ENCODE measurements at regions not wholly inside any gene's neighbourhood (a gene's known extent, or its start where the extent isn't known, plus 50 kb on each side); places are given as distances from the start of the nearest gene placed in this dataset.

DNA sequence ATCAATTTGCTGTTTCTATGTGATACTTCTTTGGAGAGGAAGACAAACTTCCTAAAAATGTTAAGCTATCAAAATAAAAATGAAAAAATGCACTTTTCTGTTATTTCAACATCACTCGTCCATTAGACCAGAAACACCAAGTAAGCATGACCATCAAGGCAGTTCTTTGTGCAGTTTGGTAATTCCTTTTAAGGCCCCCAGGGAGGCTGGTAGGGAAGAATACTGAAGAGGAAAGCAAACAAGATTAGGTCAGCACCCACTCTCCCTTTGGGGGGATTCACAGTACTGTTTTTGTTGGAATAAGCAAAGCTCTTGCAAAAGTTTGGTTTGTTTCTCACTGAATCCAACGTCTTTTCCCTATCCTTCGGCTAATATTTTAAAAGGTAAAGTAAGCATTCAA is 206.8 kb upstream of the SLC35B3 start:
- Histone ChIP-seq H3K27me3 (ENCODE audit: control insufficient read depth in 1 of 2, insufficient read depth in 2 of 2, low read length in 2 of 2) (no peaks in the 10 kb centered on the region), H3K4me3 (replicated peaks in 1 of 3; ENCODE audit: insufficient read depth in 1 of 3, low read depth in 2 of 3, low read length in 3 of 3) (no peak overlapping the region), H3K27ac (ENCODE audit: extremely low read length, insufficient read depth, low read length) (no peak overlapping the region), H3K9ac (ENCODE audit: insufficient read depth, low read depth, low read length) (no peak overlapping the region), H3K79me2 (ENCODE audit: insufficient read depth, low read length) (no peaks in the 10 kb centered on the region), H3K4me2 (ENCODE audit: low read depth, low read length) (no peak overlapping the region), H3K36me3 (replicated peaks in 1 of 2; ENCODE audit: control insufficient read depth in 1 of 2, insufficient read depth in 2 of 2, low read length in 2 of 2) (no peaks in the 10 kb centered on the region), H2AFZ (ENCODE audit: low read length) (no peak overlapping the region), H3K4me1 (ENCODE audit: insufficient read depth, low read length) (peaks cover 22% of the 10 kb centered on the region; the same call in 1 of the 2 replicates), H3K9me3 (ENCODE audit: low read length) (peaks cover 74% of the 10 kb centered on the region), H4K20me1 (ENCODE audit: insufficient read depth, low read length) (no peaks in the 10 kb centered on the region)
- no peak for FAIRE-seq
- no peak for ATAC-seq
- intact Hi-C loops (cut with micrococcal nuclease; ENCODE audit: unreplicated experiment) (no loop called here), in situ Hi-C loops (cut with HindIII; ENCODE audit: extremely low pct_ligation_motif_present, low pct_unique_long_range_greater_than_20kb) (no loop called here)
- CTCF ChIA-PET (ENCODE audit: low intra/inter-chr PET ratio, low total read pairs): no interaction called here
- no peak for DNase-seq (ENCODE audit: low spot score)
- BruUV-seq (replicated peaks): no TSS peak
- WGBS (ENCODE audit: low lambda C conversion rate): 18% methylated on average over 3 of the region's 3 CpGs
- TF ChIP-seq MED13 (CRISPR knock-in tag; IDR thresholded peaks at IDR 0.05): no peak
- TF ChIP-seq SRF (IDR thresholded peaks at IDR 0.05; ENCODE audit: low read depth, low read length): 0 out of 2 replicates have a peak, but pooled peaks have one; percentile 12
- peak in 1 of 2 experiments; percentile 18; a peak in 1 of 4 replicates for TF ChIP-seq EP300 (IDR thresholded peaks at IDR 0.05; ENCODE audit: low read depth in 2 of 2, low read length in 2 of 2)
- no peak for TF ChIP-seq EP300 (CRISPR knock-in tag; IDR thresholded peaks at IDR 0.05; ENCODE audit: borderline replicate concordance)
- POLR2A ChIA-PET: no interaction called here

DNA sequence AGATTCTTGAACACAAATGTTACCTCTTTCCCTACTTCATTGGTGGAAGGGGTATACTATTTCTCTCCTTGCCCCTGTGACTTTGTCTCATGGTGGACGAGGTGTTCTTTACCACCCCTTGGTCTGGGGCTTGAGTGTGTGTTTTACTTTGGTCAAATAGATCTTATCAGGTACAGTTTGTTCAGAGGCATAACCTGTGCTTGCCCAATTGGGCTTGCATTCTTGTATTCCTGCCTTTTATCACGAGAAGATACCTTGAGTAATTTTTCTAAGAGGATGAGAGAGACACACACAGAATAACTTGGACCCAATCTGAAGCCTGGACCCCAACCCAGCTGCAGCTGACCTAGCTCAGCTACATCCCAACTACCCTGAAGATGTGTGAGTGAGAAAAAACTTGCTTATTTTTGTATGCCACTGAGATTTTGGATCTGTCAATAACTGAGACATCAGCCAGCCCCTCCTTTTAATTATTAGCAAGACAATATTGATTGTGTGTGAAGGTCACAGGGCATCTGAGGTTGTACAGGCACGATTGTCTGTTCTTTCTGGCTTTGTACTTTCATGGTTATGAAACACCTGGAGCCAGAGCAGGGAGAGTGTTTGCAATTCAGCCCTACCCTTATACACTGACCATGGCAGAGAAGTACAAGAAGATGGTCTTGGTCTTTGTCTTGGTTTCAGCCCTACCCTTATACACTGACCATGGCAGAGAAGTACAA is 204.7 kb upstream of the SLC35B3 start:
- H3K4me1 ChIP-seq (ENCODE audit: insufficient read depth, low read length): peaks cover 22% of the 10 kb centered on the region; the same call in 1 of the 2 replicates
- FAIRE-seq (no peak), ATAC-seq (peak; percentile 95), DNase-seq (ENCODE audit: low spot score) (peak; percentile 13)
- H3K27me3 ChIP-seq (ENCODE audit: control insufficient read depth in 1 of 2, insufficient read depth in 2 of 2, low read length in 2 of 2): no peaks in the 10 kb centered on the region
- H3K4me2 ChIP-seq (ENCODE audit: low read depth, low read length): no peak overlapping the region
- no peaks in the 10 kb centered on the region for H3K36me3 ChIP-seq (replicated peaks in 1 of 2; ENCODE audit: control insufficient read depth in 1 of 2, insufficient read depth in 2 of 2, low read length in 2 of 2)
- no TSS peak for BruUV-seq (replicated peaks)
- WGBS (ENCODE audit: low lambda C conversion rate): 3% methylated on average over 3 of the region's 3 CpGs
- no peak overlapping the region for H3K27ac ChIP-seq (ENCODE audit: extremely low read length, insufficient read depth, low read length)
- in situ Hi-C loops (cut with HindIII; ENCODE audit: extremely low pct_ligation_motif_present, low pct_unique_long_range_greater_than_20kb) (no loop called here), intact Hi-C loops (cut with micrococcal nuclease; ENCODE audit: unreplicated experiment) (loop anchor here (1.0 kb wide), 1 partner anchor 12 kb away; a partner anchor contains a TSS)
- H4K20me1 ChIP-seq (ENCODE audit: insufficient read depth, low read length): no peaks in the 10 kb centered on the region
- no peaks in the 10 kb centered on the region for H3K79me2 ChIP-seq (ENCODE audit: insufficient read depth, low read length)
- peaks cover 81% of the 10 kb centered on the region for H3K9me3 ChIP-seq (ENCODE audit: low read length)
- ChIA-PET CTCF (ENCODE audit: low intra/inter-chr PET ratio, low total read pairs) (no interaction called here), POLR2A (no interaction called here)
- H3K4me3 ChIP-seq (replicated peaks in 1 of 3; ENCODE audit: insufficient read depth in 1 of 3, low read depth in 2 of 3, low read length in 3 of 3): no peak overlapping the region
- H3K9ac ChIP-seq (ENCODE audit: insufficient read depth, low read depth, low read length): no peak overlapping the region
- no peak overlapping the region for H2AFZ ChIP-seq (ENCODE audit: low read length)
- TF ChIP-seq, protein P1, sequence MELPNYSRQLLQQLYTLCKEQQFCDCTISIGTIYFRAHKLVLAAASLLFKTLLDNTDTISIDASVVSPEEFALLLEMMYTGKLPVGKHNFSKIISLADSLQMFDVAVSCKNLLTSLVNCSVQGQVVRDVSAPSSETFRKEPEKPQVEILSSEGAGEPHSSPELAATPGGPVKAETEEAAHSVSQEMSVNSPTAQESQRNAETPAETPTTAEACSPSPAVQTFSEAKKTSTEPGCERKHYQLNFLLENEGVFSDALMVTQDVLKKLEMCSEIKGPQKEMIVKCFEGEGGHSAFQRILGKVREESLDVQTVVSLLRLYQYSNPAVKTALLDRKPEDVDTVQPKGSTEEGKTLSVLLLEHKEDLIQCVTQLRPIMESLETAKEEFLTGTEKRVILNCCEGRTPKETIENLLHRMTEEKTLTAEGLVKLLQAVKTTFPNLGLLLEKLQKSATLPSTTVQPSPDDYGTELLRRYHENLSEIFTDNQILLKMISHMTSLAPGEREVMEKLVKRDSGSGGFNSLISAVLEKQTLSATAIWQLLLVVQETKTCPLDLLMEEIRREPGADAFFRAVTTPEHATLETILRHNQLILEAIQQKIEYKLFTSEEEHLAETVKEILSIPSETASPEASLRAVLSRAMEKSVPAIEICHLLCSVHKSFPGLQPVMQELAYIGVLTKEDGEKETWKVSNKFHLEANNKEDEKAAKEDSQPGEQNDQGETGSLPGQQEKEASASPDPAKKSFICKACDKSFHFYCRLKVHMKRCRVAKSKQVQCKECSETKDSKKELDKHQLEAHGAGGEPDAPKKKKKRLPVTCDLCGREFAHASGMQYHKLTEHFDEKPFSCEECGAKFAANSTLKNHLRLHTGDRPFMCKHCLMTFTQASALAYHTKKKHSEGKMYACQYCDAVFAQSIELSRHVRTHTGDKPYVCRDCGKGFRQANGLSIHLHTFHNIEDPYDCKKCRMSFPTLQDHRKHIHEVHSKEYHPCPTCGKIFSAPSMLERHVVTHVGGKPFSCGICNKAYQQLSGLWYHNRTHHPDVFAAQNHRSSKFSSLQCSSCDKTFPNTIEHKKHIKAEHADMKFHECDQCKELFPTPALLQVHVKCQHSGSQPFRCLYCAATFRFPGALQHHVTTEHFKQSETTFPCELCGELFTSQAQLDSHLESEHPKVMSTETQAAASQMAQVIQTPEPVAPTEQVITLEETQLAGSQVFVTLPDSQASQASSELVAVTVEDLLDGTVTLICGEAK (IDR thresholded peaks at IDR 0.05): no peak
- TF ChIP-seq, protein P1 (CRISPR knock-in tag; IDR thresholded peaks at IDR 0.05): no peak
- no peak for TF ChIP-seq DNMT3B (CRISPR knock-in tag; conservative IDR thresholded peaks at IDR 0.05)
- peak; percentile 46; the same call in 1 of the 2 replicates for TF ChIP-seq NCOR1 (IDR thresholded peaks at IDR 0.05; ENCODE audit: borderline replicate concordance, low read length)
- no peak for TF ChIP-seq SIX4 (CRISPR knock-in tag; IDR thresholded peaks at IDR 0.05)
- TF ChIP-seq ATF7-NPFF (CRISPR knock-in tag; IDR thresholded peaks at IDR 0.05; ENCODE audit: low read depth): no peak

Data from HepG2 (cell line).